ENCODE measurements at regions not wholly inside any gene's neighbourhood (a gene's known extent, or its start where the extent isn't known, plus 50 kb on each side); places are given as distances from the start of the nearest gene placed in this dataset.

DNA sequence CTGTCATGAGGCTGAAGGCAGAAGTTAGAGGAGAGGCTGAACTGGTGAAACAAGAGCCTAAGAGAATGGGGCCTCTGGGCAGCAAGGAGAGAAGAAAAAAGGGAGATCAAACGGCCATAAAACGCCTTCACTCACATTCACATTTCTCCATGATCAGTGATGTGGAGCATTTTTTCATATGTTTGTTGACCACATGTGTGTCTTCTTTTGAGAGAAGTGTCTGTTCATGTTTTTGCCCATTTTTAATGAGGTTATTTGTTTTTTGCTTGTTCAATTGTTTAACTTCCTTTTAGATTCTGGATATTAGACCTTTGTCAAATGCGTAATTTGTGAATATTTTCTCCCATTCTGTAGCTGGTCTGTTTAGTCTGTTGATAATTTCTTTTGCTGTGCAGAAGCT lies 155.0 kb downstream of the TMEM26 start:
- Histone ChIP-seq H3K36me3 (no peaks in the 10 kb centered on the region), H3K27me3 (no peaks in the 10 kb centered on the region), H3K4me1 (no peaks in the 10 kb centered on the region), H3K9me3 (no peaks in the 10 kb centered on the region), H3K4me3 (no peak overlapping the region), H3K27ac (no peak overlapping the region)
- TF ChIP-seq, protein P1, sequence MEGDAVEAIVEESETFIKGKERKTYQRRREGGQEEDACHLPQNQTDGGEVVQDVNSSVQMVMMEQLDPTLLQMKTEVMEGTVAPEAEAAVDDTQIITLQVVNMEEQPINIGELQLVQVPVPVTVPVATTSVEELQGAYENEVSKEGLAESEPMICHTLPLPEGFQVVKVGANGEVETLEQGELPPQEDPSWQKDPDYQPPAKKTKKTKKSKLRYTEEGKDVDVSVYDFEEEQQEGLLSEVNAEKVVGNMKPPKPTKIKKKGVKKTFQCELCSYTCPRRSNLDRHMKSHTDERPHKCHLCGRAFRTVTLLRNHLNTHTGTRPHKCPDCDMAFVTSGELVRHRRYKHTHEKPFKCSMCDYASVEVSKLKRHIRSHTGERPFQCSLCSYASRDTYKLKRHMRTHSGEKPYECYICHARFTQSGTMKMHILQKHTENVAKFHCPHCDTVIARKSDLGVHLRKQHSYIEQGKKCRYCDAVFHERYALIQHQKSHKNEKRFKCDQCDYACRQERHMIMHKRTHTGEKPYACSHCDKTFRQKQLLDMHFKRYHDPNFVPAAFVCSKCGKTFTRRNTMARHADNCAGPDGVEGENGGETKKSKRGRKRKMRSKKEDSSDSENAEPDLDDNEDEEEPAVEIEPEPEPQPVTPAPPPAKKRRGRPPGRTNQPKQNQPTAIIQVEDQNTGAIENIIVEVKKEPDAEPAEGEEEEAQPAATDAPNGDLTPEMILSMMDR (IDR thresholded peaks at IDR 0.05), result no peak
- TF ChIP-seq POLR2AphosphoS5 (IDR thresholded peaks at IDR 0.05; ENCODE audit: insufficient read depth in 1 of 2, low read depth in 1 of 2), result no peak
- no peak for TF ChIP-seq POLR2A (IDR thresholded peaks at IDR 0.05)
- DNase-seq (ENCODE audit: extremely low spot score in 2 of 2), result no peak
- intact Hi-C loops (cut with DNase I), result no loop called here

DNA sequence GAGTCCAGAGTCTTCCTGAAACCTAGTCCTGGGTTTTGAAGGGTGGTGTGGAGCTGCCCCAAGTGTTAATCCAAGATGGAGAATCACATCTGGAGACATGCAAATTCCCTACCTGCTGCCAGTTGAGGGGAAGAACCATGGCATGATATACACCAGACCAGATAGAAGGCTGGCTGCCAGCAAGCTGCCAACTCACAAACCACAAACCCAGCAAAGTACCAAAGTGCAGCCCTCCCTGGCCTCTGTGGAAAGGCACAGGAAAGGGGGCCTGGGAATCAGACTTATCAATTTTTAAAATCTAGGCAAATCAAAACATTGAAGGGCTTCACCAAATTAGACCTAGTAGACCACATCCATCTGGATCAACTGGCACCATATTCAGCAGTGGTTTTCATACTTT lies 157.0 kb downstream of the TMEM26 start:
- no peak for DNase-seq (ENCODE audit: extremely low spot score in 2 of 2)
- Histone ChIP-seq H3K27ac (no peak overlapping the region), H3K4me3 (no peak overlapping the region), H3K4me1 (no peaks in the 10 kb centered on the region), H3K27me3 (no peaks in the 10 kb centered on the region), H3K36me3 (no peaks in the 10 kb centered on the region), H3K9me3 (no peaks in the 10 kb centered on the region)
- TF ChIP-seq POLR2A (IDR thresholded peaks at IDR 0.05) (no peak), POLR2AphosphoS5 (IDR thresholded peaks at IDR 0.05; ENCODE audit: insufficient read depth in 1 of 2, low read depth in 1 of 2) (no peak)
- TF ChIP-seq, protein P1 (IDR thresholded peaks at IDR 0.05), result no peak
- intact Hi-C loops (cut with DNase I), result no loop called here

DNA sequence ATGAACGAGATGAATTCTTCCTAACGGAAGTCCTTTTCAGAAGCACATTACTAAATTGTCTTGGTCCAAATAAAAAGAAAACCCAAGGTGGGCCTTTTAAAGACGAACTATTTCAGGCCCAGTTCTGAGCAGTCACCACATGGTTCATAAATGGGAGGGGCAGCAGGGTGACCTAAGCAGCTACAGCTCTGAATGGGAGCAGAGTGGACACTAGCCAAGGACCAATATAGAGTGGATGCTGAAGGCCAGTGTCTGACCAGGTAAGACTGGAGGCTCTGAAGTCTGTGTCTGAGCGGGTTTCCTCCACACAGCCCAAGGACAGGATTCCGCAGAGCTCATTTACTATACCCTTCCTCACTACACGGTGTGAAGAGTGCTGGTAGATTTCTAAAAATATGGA lies 159.1 kb downstream of the TMEM26 start:
- no peak for DNase-seq (ENCODE audit: extremely low spot score in 2 of 2)
- no peak overlapping the region for H3K27ac ChIP-seq
- H3K4me3 ChIP-seq, result no peak overlapping the region
- no peaks in the 10 kb centered on the region for H3K27me3 ChIP-seq
- TF ChIP-seq, protein P1 (IDR thresholded peaks at IDR 0.05), result no peak
- TF ChIP-seq POLR2AphosphoS5 (IDR thresholded peaks at IDR 0.05; ENCODE audit: insufficient read depth in 1 of 2, low read depth in 1 of 2) (no peak), POLR2A (IDR thresholded peaks at IDR 0.05) (no peak)
- H3K9me3 ChIP-seq, result no peaks in the 10 kb centered on the region
- H3K36me3 ChIP-seq, result no peaks in the 10 kb centered on the region
- H3K4me1 ChIP-seq, result no peaks in the 10 kb centered on the region
- intact Hi-C loops (cut with DNase I), result no loop called here

DNA sequence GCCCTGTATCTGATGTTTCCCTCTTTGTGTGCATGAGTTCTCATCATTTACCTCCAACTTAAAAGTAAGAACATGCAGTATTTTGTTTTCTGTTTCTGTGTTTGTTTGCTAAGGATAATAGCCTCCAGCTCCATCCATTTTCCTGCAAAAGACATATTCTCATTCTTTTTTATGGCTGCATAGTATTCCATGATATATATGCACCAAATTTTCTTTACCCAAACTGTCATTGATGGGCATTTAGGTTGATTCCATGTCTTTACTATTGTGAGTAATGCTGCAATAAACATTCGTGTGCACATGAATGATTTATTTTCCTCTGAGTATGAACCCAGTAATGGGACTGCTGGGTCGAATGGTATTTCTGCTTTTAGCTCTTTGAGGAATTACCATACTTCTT lies 163.4 kb downstream of the TMEM26 start:
- Histone ChIP-seq H3K27ac (no peak overlapping the region), H3K9me3 (no peaks in the 10 kb centered on the region), H3K4me3 (no peak overlapping the region), H3K27me3 (no peaks in the 10 kb centered on the region), H3K4me1 (no peaks in the 10 kb centered on the region), H3K36me3 (no peaks in the 10 kb centered on the region)
- DNase-seq (ENCODE audit: extremely low spot score in 2 of 2), result no peak
- TF ChIP-seq, protein P1 (IDR thresholded peaks at IDR 0.05), result no peak
- TF ChIP-seq POLR2A (IDR thresholded peaks at IDR 0.05), result no peak
- TF ChIP-seq POLR2AphosphoS5 (IDR thresholded peaks at IDR 0.05; ENCODE audit: insufficient read depth in 1 of 2, low read depth in 1 of 2), result no peak
- intact Hi-C loops (cut with DNase I), result loop anchor here (10.0 kb wide), 1 partner anchor 155 kb away; no protein-coding TSS in a partner anchor

DNA sequence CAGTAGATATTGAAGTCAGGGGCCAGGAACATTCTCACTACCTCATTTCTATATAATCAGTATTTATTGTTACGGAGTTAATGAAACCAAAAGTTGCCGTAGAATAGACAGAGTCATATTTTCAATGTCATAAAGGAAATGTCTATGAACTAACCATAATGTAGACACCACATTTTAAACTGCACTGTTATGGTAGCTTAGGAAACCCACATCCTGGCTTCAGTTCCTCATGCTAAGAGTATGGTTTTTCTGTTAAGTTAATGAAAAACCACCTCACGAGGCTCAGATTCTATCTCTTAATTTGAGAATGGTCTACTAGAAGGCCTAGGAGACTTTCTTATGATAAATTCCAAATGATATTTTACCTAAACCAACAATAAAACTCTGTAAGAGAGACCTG lies 166.5 kb downstream of the TMEM26 start:
- no peak for TF ChIP-seq POLR2A (IDR thresholded peaks at IDR 0.05)
- TF ChIP-seq, protein P1 (IDR thresholded peaks at IDR 0.05), result no peak
- TF ChIP-seq POLR2AphosphoS5 (IDR thresholded peaks at IDR 0.05; ENCODE audit: insufficient read depth in 1 of 2, low read depth in 1 of 2), result no peak
- Histone ChIP-seq H3K27ac (no peak overlapping the region), H3K9me3 (no peaks in the 10 kb centered on the region), H3K27me3 (no peaks in the 10 kb centered on the region), H3K4me3 (no peak overlapping the region), H3K4me1 (no peaks in the 10 kb centered on the region), H3K36me3 (no peaks in the 10 kb centered on the region)
- intact Hi-C loops (cut with DNase I), result loop anchor here (10.0 kb wide), 1 partner anchor 152 kb away; no protein-coding TSS in a partner anchor
- DNase-seq (ENCODE audit: extremely low spot score in 2 of 2), result no peak

All from vagina (tissue), 2 donors.